Neural progenitor cell (in vitro differentiated cells): ENCODE measurements at regions not wholly inside any gene's neighbourhood (a gene's known extent, or its start where the extent isn't known, plus 50 kb on each side); places are given as distances from the start of the nearest gene placed in this dataset.

ENCODE experiments used
- DNase-seq: peaks from one replicate; pipeline ENCODE4 v3.0.0-alpha.2; 2016; ENCODE audit warnings: low spot score
- H2AFZ ChIP-seq: fragments of 200-600 bp; sonication (generic); replicated peaks from 2 replicates; pipeline ENCODE4 v1.6.1; 2016; ENCODE audit warnings: antibody characterized with exemption
- H3F3A ChIP-seq: fragments of 200-600 bp; sonication (generic); 2 replicates; pipeline ENCODE4 v1.6.1; 2016; ENCODE audit warnings: antibody characterized with exemption, low read depth
- H3K27ac ChIP-seq: fragments of 200-600 bp; sonication (generic); 2 replicates; pipeline ENCODE4 v1.5.1; 2016; ENCODE audit warnings: mild to moderate bottlenecking
- H3K27me3 ChIP-seq: fragments of 200-600 bp; sonication (generic); 2 replicates; pipeline ENCODE4 v1.6.1; 2016; ENCODE audit warnings: mild to moderate bottlenecking, moderate library complexity
- H3K36me3 ChIP-seq: fragments of 200-600 bp; sonication (generic); 2 replicates; pipeline ENCODE4 v1.5.1; 2016
- H3K4me1 ChIP-seq: fragments of 200-600 bp; sonication (generic); 2 replicates; pipeline ENCODE4 v1.6.1; 2016; ENCODE audit warnings: mixed run types
- H3K4me2 ChIP-seq: fragments of 200-600 bp; sonication (generic); 2 replicates; pipeline ENCODE4 v1.6.1; 2016
- H3K4me3 ChIP-seq: fragments of 200-600 bp; sonication (generic); 2 replicates; pipeline ENCODE4 v1.5.1; 2016
- H3K79me2 ChIP-seq: fragments of 200-600 bp; sonication (generic); 2 replicates; pipeline ENCODE4 v1.6.1; 2016; ENCODE audit warnings: low read depth
- H3K9ac ChIP-seq: fragments of 200-600 bp; sonication (generic); 2 replicates; pipeline ENCODE4 v1.6.1; 2016
- H3K9me3 ChIP-seq: fragments of 200-600 bp; sonication (generic); 2 replicates; pipeline ENCODE4 v1.5.1; 2016; ENCODE audit warnings: low read depth
- H4K20me1 ChIP-seq: fragments of 200-600 bp; sonication (generic); 2 replicates; pipeline ENCODE4 v1.6.1; 2016; ENCODE audit warnings: low read depth
- H3K27ac Mint-ChIP-seq: 3 replicates; pipeline ENCODE4 v1.8.0; 2021; ENCODE audit warnings: mixed read lengths
- H3K27me3 Mint-ChIP-seq: 2 replicates; pipeline ENCODE4 v1.8.0; 2022; ENCODE audit warnings: low read depth, mild to moderate bottlenecking, inconsistent platforms, moderate library complexity, mixed read lengths; ENCODE audit not compliant: insufficient read depth
- H3K36me3 Mint-ChIP-seq: 3 replicates; pipeline ENCODE4 v1.8.0; 2021; ENCODE audit warnings: mixed read lengths
- H3K4me1 Mint-ChIP-seq: 3 replicates; pipeline ENCODE4 v1.8.0; 2021; ENCODE audit warnings: mixed read lengths
- H3K4me3 Mint-ChIP-seq: 3 replicates; pipeline ENCODE4 v1.8.0; 2021; ENCODE audit warnings: mild to moderate bottlenecking, moderate library complexity, mixed read lengths
- H3K9me3 Mint-ChIP-seq: 3 replicates; pipeline ENCODE4 v1.8.0; 2020; ENCODE audit warnings: mixed read lengths
- CTCF ChIP-seq: fragments of 200-600 bp; sonication (generic); IDR thresholded peaks from 2 replicates; pipeline ENCODE4 v1.5.1; 2017; ENCODE audit warnings: antibody characterized with exemption, mild to moderate bottlenecking
- EZH2 ChIP-seq: fragments of 200-600 bp; sonication (generic); IDR thresholded peaks from 2 replicates; pipeline ENCODE4 v1.6.1; 2017; ENCODE audit warnings: antibody characterized with exemption, mild to moderate bottlenecking, moderate library complexity
- EZH2phosphoT487 ChIP-seq: fragments of 200-600 bp; sonication (generic); IDR thresholded peaks from 2 replicates; pipeline ENCODE4 v1.6.1; 2017; ENCODE audit warnings: antibody characterized with exemption

- Mint-ChIP-seq H3K27me3 (no peaks in the 10 kb centered on the region), H3K4me3 (no peak overlapping the region), H3K9me3 (peaks cover 4% of the 10 kb centered on the region), H3K27ac (no peak overlapping the region), H3K36me3 (no peaks in the 10 kb centered on the region), H3K4me1 (no peaks in the 10 kb centered on the region)
- no peaks in the 10 kb centered on the region for H3F3A ChIP-seq
- no peaks in the 10 kb centered on the region for H3K4me1 ChIP-seq
- no peaks in the 10 kb centered on the region for H3K36me3 ChIP-seq
- TF ChIP-seq EZH2 (no peak), EZH2phosphoT487 (no peak), CTCF (no peak)
- no peaks in the 10 kb centered on the region for H3K79me2 ChIP-seq
- no peak overlapping the region for H3K4me2 ChIP-seq
- no peaks in the 10 kb centered on the region for H3K27me3 ChIP-seq
- no peak for DNase-seq
- no peak overlapping the region for H3K9ac ChIP-seq
- H3K27ac ChIP-seq, result no peak overlapping the region
- no peak overlapping the region for H3K4me3 ChIP-seq
- no peak overlapping the region for H2AFZ ChIP-seq
- no peaks in the 10 kb centered on the region for H3K9me3 ChIP-seq
- H4K20me1 ChIP-seq, result no peaks in the 10 kb centered on the region
Observed at GRCh38 chr6:100194535-100194934, 200.5 kb upstream of the MCHR2 start.

DNA sequence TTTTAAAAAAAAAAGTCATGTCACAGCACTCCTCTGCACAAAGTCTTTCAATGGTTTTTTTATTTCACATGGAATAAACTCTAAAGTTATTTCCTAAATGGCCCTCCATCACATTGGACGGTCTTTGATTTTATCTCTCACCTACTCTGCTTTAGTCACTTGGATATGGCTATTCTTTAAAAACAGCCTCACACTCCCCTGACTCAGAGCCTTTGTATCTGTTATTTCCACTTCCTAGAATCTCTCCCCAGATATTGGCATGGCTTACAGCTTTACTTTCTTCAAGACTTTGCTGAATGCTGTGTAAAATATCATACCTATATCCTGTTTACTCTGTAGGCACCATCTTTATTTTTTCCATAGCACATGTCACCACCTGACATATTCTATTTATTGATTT lies 194.7 kb upstream of the MCHR2 start:
- DNase-seq, result no peak
- Mint-ChIP-seq H3K4me3 (no peak overlapping the region), H3K9me3 (no peaks in the 10 kb centered on the region), H3K27me3 (no peaks in the 10 kb centered on the region), H3K4me1 (peaks cover 3% of the 10 kb centered on the region), H3K36me3 (no peaks in the 10 kb centered on the region), H3K27ac (no peak overlapping the region)
- Histone ChIP-seq H3K79me2 (no peaks in the 10 kb centered on the region), H3K4me1 (no peaks in the 10 kb centered on the region), H3K4me3 (no peak overlapping the region), H3K9ac (no peak overlapping the region), H3K36me3 (no peaks in the 10 kb centered on the region), H3K9me3 (no peaks in the 10 kb centered on the region), H3K4me2 (no peak overlapping the region), H3K27me3 (no peaks in the 10 kb centered on the region), H3K27ac (no peak overlapping the region), H2AFZ (no peak overlapping the region), H3F3A (no peaks in the 10 kb centered on the region), H4K20me1 (no peaks in the 10 kb centered on the region)
- TF ChIP-seq CTCF (no peak), EZH2 (no peak), EZH2phosphoT487 (no peak)

- Histone ChIP-seq H2AFZ (no peak overlapping the region), H3K27ac (no peak overlapping the region), H3K36me3 (no peaks in the 10 kb centered on the region), H3F3A (no peaks in the 10 kb centered on the region), H4K20me1 (no peaks in the 10 kb centered on the region), H3K9ac (no peak overlapping the region), H3K79me2 (no peaks in the 10 kb centered on the region), H3K9me3 (no peaks in the 10 kb centered on the region), H3K4me2 (no peak overlapping the region), H3K27me3 (no peaks in the 10 kb centered on the region), H3K4me3 (no peak overlapping the region), H3K4me1 (no peaks in the 10 kb centered on the region)
- TF ChIP-seq EZH2 (no peak), EZH2phosphoT487 (no peak), CTCF (no peak)
- no peak for DNase-seq
- Mint-ChIP-seq H3K27ac (no peak overlapping the region), H3K9me3 (no peaks in the 10 kb centered on the region), H3K4me3 (no peak overlapping the region), H3K27me3 (no peaks in the 10 kb centered on the region), H3K36me3 (no peaks in the 10 kb centered on the region), H3K4me1 (peaks cover 14% of the 10 kb centered on the region)
Observed at GRCh38 chr6:100186552-100186951, 192.5 kb upstream of the MCHR2 start.

- Histone ChIP-seq H3F3A (no peaks in the 10 kb centered on the region), H3K36me3 (no peaks in the 10 kb centered on the region), H3K4me2 (no peak overlapping the region), H4K20me1 (no peaks in the 10 kb centered on the region), H3K79me2 (no peaks in the 10 kb centered on the region), H3K27ac (no peak overlapping the region), H3K9ac (no peak overlapping the region), H3K4me1 (no peaks in the 10 kb centered on the region), H2AFZ (no peak overlapping the region), H3K27me3 (no peaks in the 10 kb centered on the region), H3K4me3 (no peak overlapping the region), H3K9me3 (no peaks in the 10 kb centered on the region)
- TF ChIP-seq EZH2 (no peak), EZH2phosphoT487 (no peak), CTCF (no peak)
- Mint-ChIP-seq H3K4me1 (peaks cover 14% of the 10 kb centered on the region), H3K27ac (no peak overlapping the region), H3K27me3 (no peaks in the 10 kb centered on the region), H3K4me3 (no peak overlapping the region), H3K36me3 (no peaks in the 10 kb centered on the region), H3K9me3 (no peaks in the 10 kb centered on the region)
- DNase-seq, result no peak
Observed at GRCh38 chr6:100185615-100186014, 191.6 kb upstream of the MCHR2 start.
